Stromal cell of bone marrow (primary cell): ENCODE measurements at regions not wholly inside any gene's neighbourhood (a gene's known extent, or its start where the extent isn't known, plus 50 kb on each side); places are given as distances from the start of the nearest gene placed in this dataset.

ENCODE experiments used
- DNase-seq: peaks from one replicate; pipeline ENCODE4 v3.0.0-alpha.2; 2012; ENCODE audit warnings: low read depth

GRCh38 chr7:22657479-22657878 lies 69.5 kb upstream of the IL6 start:
- no peak for DNase-seq

DNA sequence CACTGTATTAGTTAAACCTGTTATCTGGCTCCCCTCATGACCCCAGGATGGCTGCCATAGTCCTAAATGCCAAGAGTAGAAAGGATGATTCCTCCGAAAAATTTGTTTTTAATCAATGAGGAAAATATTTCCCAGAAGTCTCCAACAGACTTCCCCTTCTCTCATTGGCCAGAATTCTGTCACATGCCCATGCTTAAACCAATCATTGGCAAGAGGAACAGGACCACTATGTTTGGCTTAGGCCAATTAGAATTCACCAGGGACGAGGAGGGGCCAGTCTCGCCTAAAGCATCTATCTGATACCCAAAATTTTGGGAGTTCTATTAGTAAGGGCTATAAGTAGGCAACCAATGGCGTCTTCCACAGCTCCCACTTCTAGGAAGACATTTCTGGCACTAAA lies 71.2 kb upstream of the IL6 start:
- DNase-seq = no peak

DNA sequence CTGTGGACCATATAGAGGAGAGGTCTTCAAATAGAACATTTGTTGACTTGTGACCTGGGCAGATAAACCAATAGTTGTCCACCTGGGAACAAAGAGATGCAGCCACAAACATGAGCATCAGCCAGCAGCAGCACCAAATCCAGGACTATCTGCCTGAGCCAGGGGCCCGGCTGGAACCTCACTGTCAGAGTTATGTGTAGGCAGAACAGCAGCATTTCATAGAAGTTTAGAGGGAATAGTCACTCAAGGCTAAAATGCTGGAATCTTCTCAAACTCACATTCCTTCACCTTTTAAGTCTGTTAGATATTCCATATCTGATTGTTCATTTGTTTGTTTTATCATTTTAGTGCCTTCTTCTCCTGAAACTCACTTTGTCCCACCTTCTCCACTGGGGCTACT lies 72.2 kb upstream of the IL6 start:
- no peak for DNase-seq

- DNase-seq = no peak
Measured at GRCh38 chr7:22653951-22654350, 73.0 kb upstream of the IL6 start.

DNA sequence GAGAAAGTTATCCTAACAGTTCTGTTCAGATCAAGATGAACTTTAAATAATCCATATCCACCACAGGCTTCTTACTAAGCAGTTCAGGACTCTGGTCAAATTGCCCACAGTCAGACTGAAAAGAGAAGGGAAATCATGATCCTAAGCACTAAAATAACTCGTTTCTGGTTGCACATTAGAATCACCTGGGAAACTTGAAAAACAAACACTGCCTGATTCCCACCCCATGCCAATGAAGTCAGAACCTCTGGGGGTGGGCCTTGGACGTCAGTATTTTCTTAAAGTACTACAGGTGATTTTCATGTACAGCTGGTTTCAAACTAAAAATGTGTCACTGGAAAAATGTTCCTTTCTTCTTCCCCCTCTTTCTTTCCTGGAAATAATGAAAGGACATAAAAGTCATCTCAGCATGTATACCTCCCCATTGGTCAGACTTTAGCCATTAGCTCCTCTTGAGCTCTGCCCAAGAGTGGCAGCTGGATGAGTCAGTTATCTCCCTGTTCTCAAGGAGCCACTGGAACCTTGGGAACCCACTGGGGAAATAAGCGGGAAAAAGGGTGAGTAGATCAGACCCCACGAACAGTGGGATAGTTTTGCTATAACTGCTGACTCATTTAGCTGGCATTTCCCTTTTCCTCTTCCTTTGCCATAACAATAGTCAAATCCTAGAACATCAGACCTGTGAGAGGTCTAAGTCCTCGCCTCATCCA lies 75.3 kb upstream of the IL6 start:
- DNase-seq = peak; percentile 56

DNA sequence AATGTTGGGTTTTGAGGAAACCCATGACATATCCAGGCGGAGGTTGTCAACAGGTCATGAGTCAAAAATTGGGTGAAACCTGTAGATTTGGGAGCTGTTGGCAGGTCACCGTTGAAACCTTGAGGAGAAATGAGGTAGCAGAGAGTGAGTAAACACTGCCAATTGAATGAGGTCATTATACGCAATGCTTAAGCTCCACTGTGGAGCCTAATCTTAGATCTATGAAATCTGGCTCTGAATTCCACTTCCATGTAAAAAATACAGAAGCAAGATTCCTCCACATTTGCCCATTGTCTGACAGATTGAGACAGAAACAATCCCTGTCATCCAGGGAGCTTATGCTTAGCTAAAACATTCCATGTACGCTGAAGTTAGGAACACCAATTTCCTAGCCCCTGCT lies 76.0 kb upstream of the IL6 start:
- no peak for DNase-seq

GRCh38 chr7:22649686-22650085 lies 77.3 kb upstream of the IL6 start:
- no peak for DNase-seq

GRCh38 chr7:22647451-22648257 lies 79.3 kb upstream of the IL6 start:
- peak; percentile 41 for DNase-seq

- DNase-seq = no peak
Measured at GRCh38 chr7:22645418-22646181, 81.4 kb upstream of the IL6 start.

DNA sequence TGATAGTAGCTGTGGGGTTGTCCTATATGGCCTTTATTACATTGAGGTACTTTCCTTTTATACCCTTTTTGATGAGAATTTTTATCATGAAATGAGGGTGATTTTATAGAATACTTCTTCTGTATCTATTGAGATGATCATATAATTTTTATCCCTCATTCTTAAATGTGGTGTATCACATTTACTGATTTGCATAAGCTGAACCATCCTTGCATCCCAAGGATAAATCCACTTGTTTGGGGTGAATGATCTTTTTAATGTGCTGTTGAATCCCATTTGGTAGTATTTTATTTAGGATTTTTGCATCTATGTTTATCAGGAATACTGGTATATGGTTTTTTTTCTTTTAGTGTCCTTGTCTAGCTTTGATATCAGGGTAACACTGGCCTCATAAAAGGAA lies 84.5 kb upstream of the IL6 start:
- DNase-seq = no peak

DNA sequence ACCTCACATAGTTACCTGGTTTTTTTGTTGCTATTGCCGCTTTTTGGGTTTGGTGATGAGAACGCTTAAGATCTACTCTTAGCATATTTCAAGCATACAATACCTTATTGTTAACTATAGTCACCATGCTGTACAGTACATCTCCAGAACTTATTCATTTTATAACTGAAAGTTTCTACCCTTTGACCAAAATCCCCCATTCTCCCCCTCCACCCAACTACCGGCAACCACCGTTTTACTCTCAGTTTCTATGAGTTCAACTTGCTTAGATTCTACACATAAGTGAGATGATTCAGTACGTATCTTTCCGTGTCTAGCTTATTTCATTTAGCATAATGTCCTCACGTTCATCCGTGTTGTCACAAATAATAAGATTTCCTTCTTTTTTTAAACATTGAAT lies 86.7 kb upstream of the IL6 start:
- no peak for DNase-seq

GRCh38 chr7:22639396-22639795 lies 87.6 kb upstream of the IL6 start:
- DNase-seq = no peak

DNA sequence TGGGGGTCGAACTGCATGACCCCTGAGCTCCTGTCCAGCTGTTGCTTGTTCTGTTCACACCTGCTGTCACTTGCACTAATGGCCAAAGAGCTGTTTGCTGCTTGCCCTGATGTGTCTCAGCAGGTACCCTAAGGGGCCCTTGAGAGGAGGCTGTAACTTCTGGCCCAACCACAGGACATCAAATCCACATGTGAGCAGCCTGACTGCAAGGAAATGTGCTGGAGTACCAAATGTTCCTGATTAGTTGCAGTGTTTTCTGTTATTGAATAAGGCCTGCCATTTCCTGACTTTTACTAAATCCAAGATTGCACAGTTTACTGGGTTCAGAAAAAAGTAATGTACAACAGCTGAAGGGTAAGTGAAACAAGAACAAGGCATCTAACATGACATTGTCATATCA lies 91.7 kb upstream of the IL6 start:
- DNase-seq = no peak

DNA sequence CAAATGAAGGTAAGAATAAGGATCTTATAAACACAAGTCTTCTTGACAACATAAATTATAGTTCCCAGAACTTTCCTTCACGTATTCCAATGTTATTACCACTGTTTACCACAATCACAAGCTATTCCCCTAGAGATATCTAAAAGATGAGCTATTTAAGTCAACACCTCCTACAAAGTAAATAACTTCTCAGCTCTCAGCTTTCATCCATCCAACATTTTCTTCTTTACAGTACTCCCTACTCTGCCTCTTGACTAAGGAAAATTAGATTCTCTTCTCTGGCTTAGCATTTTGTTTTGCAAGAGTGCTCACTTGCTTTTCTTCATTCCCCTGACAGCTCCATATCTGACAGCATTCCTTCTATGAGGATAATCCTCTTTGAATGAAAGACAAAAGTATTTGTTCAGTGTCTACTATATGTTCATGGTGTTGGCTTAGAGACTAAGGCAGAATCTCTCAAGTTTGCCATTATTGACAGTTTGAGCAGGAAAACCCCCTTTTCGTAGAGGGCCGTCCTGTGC lies 93.0 kb upstream of the IL6 start:
- no peak for DNase-seq

DNA sequence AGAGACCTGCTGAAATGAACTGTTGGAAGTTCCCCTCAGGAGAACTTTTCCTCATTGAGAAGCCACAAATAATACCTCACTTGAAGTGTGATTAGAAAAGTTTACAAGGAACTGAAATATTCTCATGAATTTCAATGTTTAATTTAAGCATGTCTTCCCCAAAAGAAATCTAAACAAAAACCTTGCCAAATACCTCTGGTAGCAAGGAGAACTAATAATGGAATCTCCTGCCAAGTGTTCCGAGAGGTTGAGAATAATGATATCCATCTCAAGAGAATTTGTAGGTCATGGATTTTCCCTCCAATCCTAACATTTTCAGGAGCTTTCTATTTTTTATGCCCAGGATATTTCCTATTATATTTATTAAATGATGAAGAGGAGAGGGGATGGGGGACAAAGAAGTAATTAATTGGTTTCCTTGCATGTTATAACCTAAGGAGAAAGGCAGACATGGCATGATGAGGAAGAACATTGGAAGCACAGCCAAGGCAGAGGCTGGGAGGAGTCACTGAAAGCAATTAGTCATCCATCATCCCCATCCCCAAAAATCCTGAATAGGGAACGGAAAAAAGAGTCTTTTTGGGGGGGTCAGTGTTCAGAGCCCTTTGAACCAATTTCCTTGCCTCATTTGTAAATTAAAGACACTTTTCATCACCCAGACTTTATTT lies 93.6 kb upstream of the IL6 start:
- no peak for DNase-seq

GRCh38 chr7:22632674-22633073 lies 94.3 kb upstream of the IL6 start:
- peak; percentile 52 for DNase-seq

DNA sequence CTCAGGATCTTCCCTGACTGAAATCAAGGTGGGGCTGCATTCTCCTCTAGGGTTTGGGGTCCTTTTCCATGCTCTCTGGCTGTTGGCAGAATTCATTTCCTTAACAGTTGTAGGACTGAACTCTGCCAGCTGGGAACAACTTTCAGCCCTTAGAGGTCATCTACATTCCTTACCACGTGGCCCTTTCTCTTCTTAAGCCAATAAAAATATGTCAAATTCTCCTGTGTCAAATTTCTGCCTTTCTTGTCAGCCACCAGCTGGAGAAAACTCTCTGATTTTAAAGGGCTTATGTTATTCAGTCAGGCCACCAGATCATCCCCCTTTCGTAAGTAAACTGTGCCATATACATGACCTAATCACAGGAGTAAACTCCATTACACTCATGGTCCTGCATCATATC lies 95.3 kb upstream of the IL6 start:
- no peak for DNase-seq

- no peak for DNase-seq
Measured at GRCh38 chr7:22630069-22630468, 96.9 kb upstream of the IL6 start.

- no peak for DNase-seq
Measured at GRCh38 chr7:22629056-22629455, 97.9 kb upstream of the IL6 start.

GRCh38 chr7:22628112-22628511 lies 98.9 kb upstream of the IL6 start:
- no peak for DNase-seq

- peak; percentile 45 for DNase-seq
Measured at GRCh38 chr7:22627136-22627535, 99.9 kb upstream of the IL6 start.

GRCh38 chr7:22625251-22625650 lies 101.7 kb upstream of the IL6 start:
- no peak for DNase-seq
